ENCODE measurements at regions not wholly inside any gene's neighbourhood (a gene's known extent, or its start where the extent isn't known, plus 50 kb on each side); places are given as distances from the start of the nearest gene placed in this dataset.

GRCh38 chr5:67437905-67438845, 241.6 kb upstream of the CD180 start:
- no peaks in the 10 kb centered on the region for H3K79me2 ChIP-seq (ENCODE audit: insufficient read depth)
- no peaks in the 10 kb centered on the region; a peak in 1 of 4 replicates for H3K4me1 ChIP-seq (ENCODE audit: control insufficient read depth in 1 of 2, insufficient read depth in 2 of 2, low read depth in 1 of 2, low read length in 1 of 2)
- H3K27me3 ChIP-seq (ENCODE audit: insufficient read depth) = no peaks in the 10 kb centered on the region
- H3K27ac ChIP-seq (ENCODE audit: low read depth in 2 of 2, low read length in 1 of 2) = no peak overlapping the region
- no peak overlapping the region for H3K9ac ChIP-seq
- no peaks in the 10 kb centered on the region for H3K9me2 ChIP-seq
- ChIA-PET CTCF (interaction anchor here (0.7 kb wide), 1 partner anchor 8 kb away, joined by 3 read pairs; no protein-coding TSS in a partner anchor), POLR2A (no interaction called here)
- TF ChIP-seq RAD21 (IDR thresholded peaks at IDR 0.05; ENCODE audit: low read length) = no peak
- TF ChIP-seq NFIC (IDR thresholded peaks at IDR 0.05; ENCODE audit: borderline replicate concordance) = no peak
- TF ChIP-seq PBX3 (IDR thresholded peaks at IDR 0.05) = no peak
- no peak for TF ChIP-seq SIN3A (IDR thresholded peaks at IDR 0.05; ENCODE audit: borderline replicate concordance, low read depth, low read length)
- no peak for TF ChIP-seq TCF12 (IDR thresholded peaks at IDR 0.05)
- TF ChIP-seq GATA2 (CRISPR knock-in tag; IDR thresholded peaks at IDR 0.05) = no peak
- TF ChIP-seq ELF1 (IDR thresholded peaks at IDR 0.05) = no peak
- TF ChIP-seq POLR2AphosphoS5 (IDR thresholded peaks at IDR 0.05; ENCODE audit: low read depth, low read length) = no peak
- no peak for TF ChIP-seq EP300 (IDR thresholded peaks at IDR 0.05; ENCODE audit: borderline replicate concordance in 1 of 2, low read depth in 1 of 2, low read length in 1 of 2)
- no peaks in the 10 kb centered on the region for H3K36me3 ChIP-seq (replicated peaks in 1 of 2; ENCODE audit: control insufficient read depth in 1 of 2, insufficient read depth in 2 of 2, low read length in 1 of 2)
- WGBS (ENCODE audit: low lambda C conversion rate) = 49% methylated on average over 6 of the region's 6 CpGs
- DNase-seq = no peak
- H3K4me2 ChIP-seq = no peak overlapping the region
- no peaks in the 10 kb centered on the region for H4K20me1 ChIP-seq (ENCODE audit: insufficient read depth)
- H3K9me3 ChIP-seq = no peaks in the 10 kb centered on the region
- H3F3A ChIP-seq (replicated peaks; ENCODE audit: insufficient read depth) = no peaks in the 10 kb centered on the region
- no peak overlapping the region for H3K4me3 ChIP-seq (ENCODE audit: low read depth in 2 of 2, low read length in 1 of 2)
- no peak overlapping the region for H2AFZ ChIP-seq (ENCODE audit: low read depth)

GRCh38 chr5:67435032-67435431, 238.4 kb upstream of the CD180 start:
- Histone ChIP-seq H3K4me1 (ENCODE audit: control insufficient read depth in 1 of 2, insufficient read depth in 2 of 2, low read depth in 1 of 2, low read length in 1 of 2) (no peaks in the 10 kb centered on the region; a peak in 1 of 4 replicates), H3K27me3 (ENCODE audit: insufficient read depth) (no peaks in the 10 kb centered on the region), H2AFZ (ENCODE audit: low read depth) (no peak overlapping the region), H3K4me2 (no peak overlapping the region), H3F3A (replicated peaks; ENCODE audit: insufficient read depth) (no peaks in the 10 kb centered on the region), H3K27ac (ENCODE audit: low read depth in 2 of 2, low read length in 1 of 2) (no peak overlapping the region), H3K36me3 (replicated peaks in 1 of 2; ENCODE audit: control insufficient read depth in 1 of 2, insufficient read depth in 2 of 2, low read length in 1 of 2) (no peaks in the 10 kb centered on the region), H3K9me3 (no peaks in the 10 kb centered on the region), H3K9ac (no peak overlapping the region), H3K79me2 (ENCODE audit: insufficient read depth) (no peaks in the 10 kb centered on the region), H3K9me2 (no peaks in the 10 kb centered on the region), H4K20me1 (ENCODE audit: insufficient read depth) (no peaks in the 10 kb centered on the region), H3K4me3 (ENCODE audit: low read depth in 2 of 2, low read length in 1 of 2) (no peak overlapping the region)
- 49% methylated on average over 2 of the region's 2 CpGs for WGBS (ENCODE audit: low lambda C conversion rate)
- ChIA-PET POLR2A (no interaction called here), CTCF (no interaction called here)
- no peak for DNase-seq
- TF ChIP-seq REST (IDR thresholded peaks at IDR 0.05; ENCODE audit: low read depth, low read length) (no peak), CTCF (IDR thresholded peaks at IDR 0.05) (no peak), FOSL2 (IDR thresholded peaks at IDR 0.05; ENCODE audit: borderline replicate concordance, low read depth) (no peak), JUND (IDR thresholded peaks at IDR 0.05) (no peak), SMC3 (IDR thresholded peaks at IDR 0.05; ENCODE audit: low read depth, low read length) (no peak), MAX (IDR thresholded peaks at IDR 0.05; ENCODE audit: low read depth) (no peak), ZBTB33 (IDR thresholded peaks at IDR 0.05; ENCODE audit: borderline replicate concordance, low read depth) (no peak), TAF1 (IDR thresholded peaks at IDR 0.05; ENCODE audit: borderline replicate concordance, low read depth, low read length) (no peak), POLR2AphosphoS5 (IDR thresholded peaks at IDR 0.05; ENCODE audit: low read depth, low read length) (no peak), MEF2A (IDR thresholded peaks at IDR 0.05; ENCODE audit: borderline replicate concordance, low read depth) (no peak), RCOR1 (IDR thresholded peaks at IDR 0.05; ENCODE audit: low read length) (no peak), NFIC (IDR thresholded peaks at IDR 0.05; ENCODE audit: borderline replicate concordance) (no peak)
